BLaER1 treated with 17β-estradiol and CSF1 and Interleukin-3, amounts not matched to agents 10 nM and 100 nM (cell line): ENCODE measurements at regions not wholly inside any gene's neighbourhood (a gene's known extent, or its start where the extent isn't known, plus 50 kb on each side); places are given as distances from the start of the nearest gene placed in this dataset.
"Not testable (repeated sequence)": the region's sequence is repeated elsewhere in the genome, so short reads cannot be mapped to it uniquely, and the experiment has no call there.

Experiments
- H3K27ac ChIP-seq, 11 experiments: shearing (Covaris generic); formaldehyde crosslinking; 2 replicates each; pipeline ENCODE4 v1.8.1; 2022
- H3K27me3 ChIP-seq, 11 experiments: shearing (Covaris generic); formaldehyde crosslinking; 2 replicates each; pipeline ENCODE4 v1.8.1; 2022
- H3K36me3 ChIP-seq, 11 experiments: shearing (Covaris generic); formaldehyde crosslinking; 2 replicates each; pipeline ENCODE4 v1.8.1; 2022
- H3K4me1 ChIP-seq, 10 experiments: shearing (Covaris generic); formaldehyde crosslinking; 2 replicates each; pipeline ENCODE4 v1.8.1; 2022
- H3K4me2 ChIP-seq, 11 experiments: shearing (Covaris generic); formaldehyde crosslinking; 2 replicates each; pipeline ENCODE4 v1.8.1; 2022
- H3K4me3 ChIP-seq, 10 experiments: shearing (Covaris generic); formaldehyde crosslinking; 2 replicates each; pipeline ENCODE4 v1.8.1; 2022
- H3K9ac ChIP-seq, 11 experiments: shearing (Covaris generic); formaldehyde crosslinking; 2 replicates each; pipeline ENCODE4 v1.8.1; 2022
- H3K9me3 ChIP-seq, 11 experiments: shearing (Covaris generic); formaldehyde crosslinking; replicated peaks in 1 of 11; 2 replicates each; pipeline ENCODE4 v1.8.1; 2022
- H4K20me1 ChIP-seq, 11 experiments: shearing (Covaris generic); formaldehyde crosslinking; 2 replicates each; pipeline ENCODE4 v1.8.1; 2022
- Cebpa-rat ChIP-seq, 11 experiments: shearing (Covaris generic); IDR thresholded peaks; 2 replicates each; pipeline ENCODE4 v1.8.1; 2022

DNA sequence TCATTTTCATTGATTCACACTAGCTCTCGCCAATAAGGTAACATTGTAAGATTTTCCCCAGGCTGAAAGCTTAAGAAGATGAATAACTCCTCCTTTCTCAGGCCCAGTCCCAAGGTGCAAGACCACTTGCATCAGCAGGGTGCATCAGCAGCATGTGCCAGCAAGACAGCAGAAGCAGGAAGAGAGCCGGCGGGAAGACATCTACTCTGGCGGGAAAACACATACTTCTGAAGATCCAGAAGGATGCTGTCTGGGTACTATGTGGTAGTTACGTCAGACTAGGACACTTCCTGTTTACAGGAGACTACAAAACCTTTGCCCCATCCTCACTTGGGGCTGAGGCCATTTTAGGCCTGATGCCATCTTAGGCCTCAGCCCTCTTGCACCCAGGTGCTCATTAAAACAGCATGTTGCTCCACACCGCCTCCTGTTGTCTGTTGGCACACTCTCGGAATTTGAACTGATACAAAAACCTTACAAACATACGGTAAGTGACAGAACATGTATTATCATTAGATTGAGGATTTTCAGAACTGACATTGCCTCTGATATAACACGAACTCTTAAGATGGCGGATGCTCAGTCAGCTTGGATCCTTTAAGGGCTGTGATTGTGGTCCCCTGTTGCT lies 886.5 kb upstream of the EPHA5 start:
- H4K20me1 ChIP-seq: no peaks in the 10 kb centered on the region
- TF ChIP-seq Cebpa-rat (IDR thresholded peaks at IDR 0.05): no peak
- no peak overlapping the region for H3K4me3 ChIP-seq
- no peaks in the 10 kb centered on the region for H3K36me3 ChIP-seq
- no peaks in the 10 kb centered on the region for H3K4me1 ChIP-seq
- H3K27ac ChIP-seq: no peak overlapping the region
- H3K27me3 ChIP-seq: no peaks in the 10 kb centered on the region
- no peak overlapping the region for H3K4me2 ChIP-seq
- no peak overlapping the region for H3K9ac ChIP-seq
- peaks cover 0 to 7% (median 6%) of the 10 kb centered on the region in 11 experiments; a peak in 13 of 22 replicates for H3K9me3 ChIP-seq

DNA sequence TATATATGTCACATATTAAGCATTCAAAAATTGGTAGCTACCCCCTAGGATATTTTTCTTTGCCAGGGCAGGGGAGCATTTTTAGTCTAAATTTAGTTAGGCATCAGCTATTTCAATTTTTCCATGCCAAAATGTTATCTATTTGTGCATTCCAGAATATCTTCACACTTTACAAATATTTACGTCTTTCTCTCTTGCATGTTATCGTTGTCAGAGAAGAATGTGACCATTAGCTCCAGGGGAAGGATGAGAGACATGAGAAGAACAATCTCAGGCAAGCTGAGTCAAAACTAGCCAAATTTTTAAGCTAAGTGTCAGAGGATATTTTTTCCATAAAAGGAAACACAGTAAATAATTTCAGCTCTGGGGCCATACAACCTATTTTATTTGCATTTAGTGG lies 885.0 kb upstream of the EPHA5 start:
- TF ChIP-seq Cebpa-rat (IDR thresholded peaks at IDR 0.05): no peak
- Histone ChIP-seq H3K4me3 (no peak overlapping the region), H3K4me1 (no peaks in the 10 kb centered on the region), H3K9ac (no peak overlapping the region), H3K9me3 (no peaks in the 10 kb centered on the region), H3K27me3 (no peaks in the 10 kb centered on the region), H3K36me3 (no peaks in the 10 kb centered on the region), H3K4me2 (no peak overlapping the region), H4K20me1 (no peaks in the 10 kb centered on the region), H3K27ac (no peak overlapping the region)

GRCh38 chr4:66554826-66555225 lies 884.5 kb upstream of the EPHA5 start:
- Histone ChIP-seq H3K9me3 (no peaks in the 10 kb centered on the region), H3K27me3 (no peaks in the 10 kb centered on the region), H3K4me2 (no peak overlapping the region), H3K4me3 (no peak overlapping the region), H3K9ac (no peak overlapping the region), H3K27ac (no peak overlapping the region), H3K36me3 (no peaks in the 10 kb centered on the region), H3K4me1 (no peaks in the 10 kb centered on the region), H4K20me1 (no peaks in the 10 kb centered on the region)
- TF ChIP-seq Cebpa-rat (IDR thresholded peaks at IDR 0.05): no peak

- not testable (repeated sequence) for H4K20me1 ChIP-seq, H3K4me3 ChIP-seq, H3K27me3 ChIP-seq, H3K9me3 ChIP-seq, H3K4me1 ChIP-seq, H3K27ac ChIP-seq, H3K4me2 ChIP-seq, H3K36me3 ChIP-seq, H3K9ac ChIP-seq
Observed at GRCh38 chr4:66545301-66545700, 875.0 kb upstream of the EPHA5 start.

DNA sequence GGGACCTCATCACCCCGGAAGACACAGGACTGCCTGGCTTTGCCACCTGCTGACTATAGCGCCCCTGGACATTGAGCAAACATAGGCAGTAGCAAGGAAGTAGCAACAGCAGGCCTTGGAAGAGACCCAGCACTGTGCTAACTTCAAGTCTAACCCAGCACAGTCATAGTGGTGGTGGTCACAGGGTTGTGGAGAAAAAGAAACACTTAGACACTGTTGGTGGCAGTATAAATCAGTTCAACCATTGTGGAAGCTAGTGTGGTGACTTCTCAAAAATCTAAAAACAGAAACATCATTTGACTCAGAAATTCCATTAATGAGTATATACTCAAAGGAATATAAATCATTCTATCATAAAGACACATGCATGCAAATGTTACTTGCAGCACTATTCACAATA lies 874.0 kb upstream of the EPHA5 start:
- H3K9ac ChIP-seq: no peak overlapping the region
- no peak overlapping the region for H3K27ac ChIP-seq
- H3K4me2 ChIP-seq: no peak overlapping the region
- H3K4me3 ChIP-seq: no peak overlapping the region
- no peak for TF ChIP-seq Cebpa-rat (IDR thresholded peaks at IDR 0.05)
- H3K4me1 ChIP-seq: no peaks in the 10 kb centered on the region
- no peaks in the 10 kb centered on the region for H3K27me3 ChIP-seq
- no peaks in the 10 kb centered on the region for H4K20me1 ChIP-seq
- no peaks in the 10 kb centered on the region for H3K9me3 ChIP-seq
- no peaks in the 10 kb centered on the region for H3K36me3 ChIP-seq

DNA sequence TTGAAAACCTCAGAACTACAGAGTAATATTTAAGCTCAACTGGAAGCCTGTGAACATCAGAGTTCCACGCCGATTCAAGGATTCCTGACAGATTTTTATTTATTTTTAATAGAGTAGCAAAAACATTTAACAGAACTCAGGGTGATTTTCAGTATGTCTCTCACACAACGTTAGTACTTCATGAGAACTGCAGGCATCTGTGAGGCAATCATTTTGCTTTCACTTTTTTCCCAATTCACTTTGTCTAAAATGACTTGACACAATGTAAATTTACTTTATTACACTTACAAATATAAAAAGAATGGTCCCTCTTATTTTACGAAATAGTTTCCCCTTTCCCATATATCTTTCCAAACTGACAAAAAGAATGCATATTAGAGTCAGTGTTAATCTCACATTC lies 869.5 kb upstream of the EPHA5 start:
- H3K9ac ChIP-seq: no peak overlapping the region
- H3K4me2 ChIP-seq: no peak overlapping the region
- no peak for TF ChIP-seq Cebpa-rat (IDR thresholded peaks at IDR 0.05)
- H3K4me1 ChIP-seq: no peaks in the 10 kb centered on the region
- no peaks in the 10 kb centered on the region for H4K20me1 ChIP-seq
- no peaks in the 10 kb centered on the region for H3K9me3 ChIP-seq
- no peak overlapping the region for H3K4me3 ChIP-seq
- H3K27me3 ChIP-seq: no peaks in the 10 kb centered on the region
- H3K36me3 ChIP-seq: no peaks in the 10 kb centered on the region
- H3K27ac ChIP-seq: no peak overlapping the region

DNA sequence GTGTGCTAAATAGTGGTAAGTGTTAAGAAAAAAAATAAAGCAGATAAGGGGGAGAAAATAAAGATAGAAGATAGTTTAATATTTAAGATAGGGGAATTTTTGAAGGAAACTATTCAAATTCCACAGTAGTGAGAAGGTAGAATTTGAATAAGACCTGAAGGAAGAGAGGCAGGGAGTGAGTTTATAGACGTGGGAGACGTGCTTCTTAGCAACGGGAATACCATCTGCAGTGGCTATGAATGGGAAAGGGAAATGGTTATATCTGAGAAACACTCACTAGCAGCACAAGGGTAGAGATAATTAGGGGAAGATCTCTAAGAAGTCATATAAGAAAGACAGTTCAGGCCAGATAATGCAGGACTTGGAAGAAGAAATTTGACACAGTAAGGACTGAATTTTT lies 854.5 kb upstream of the EPHA5 start:
- no peaks in the 10 kb centered on the region for H4K20me1 ChIP-seq
- no peaks in the 10 kb centered on the region for H3K27me3 ChIP-seq
- TF ChIP-seq Cebpa-rat (IDR thresholded peaks at IDR 0.05): no peak
- H3K36me3 ChIP-seq: no peaks in the 10 kb centered on the region
- H3K4me2 ChIP-seq: no peak overlapping the region
- H3K9ac ChIP-seq: no peak overlapping the region
- no peak overlapping the region for H3K4me3 ChIP-seq
- H3K4me1 ChIP-seq: no peaks in the 10 kb centered on the region
- H3K27ac ChIP-seq: no peak overlapping the region
- no peaks in the 10 kb centered on the region for H3K9me3 ChIP-seq

DNA sequence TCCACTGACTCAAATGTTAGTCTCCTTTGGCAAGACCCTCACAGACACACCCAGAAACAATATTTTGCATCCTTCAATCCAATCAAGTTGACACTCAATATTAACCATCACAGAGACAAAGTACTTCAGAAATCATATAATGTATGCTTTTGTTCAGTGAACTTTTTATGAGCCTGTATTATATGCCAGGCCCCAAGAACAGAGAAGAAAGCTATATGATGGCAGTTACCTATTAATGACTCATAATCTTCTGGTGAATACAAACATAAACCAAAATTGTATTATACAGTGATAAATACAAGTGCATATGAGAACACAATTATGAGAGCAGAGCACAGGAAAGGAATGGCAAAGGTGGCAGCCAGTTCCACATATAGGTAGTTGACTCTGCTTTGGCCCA lies 852.0 kb upstream of the EPHA5 start:
- Histone ChIP-seq H3K9ac (no peak overlapping the region), H3K4me3 (no peak overlapping the region), H3K4me1 (no peaks in the 10 kb centered on the region), H3K4me2 (no peak overlapping the region), H3K9me3 (no peaks in the 10 kb centered on the region), H3K27me3 (no peaks in the 10 kb centered on the region), H3K36me3 (no peaks in the 10 kb centered on the region), H3K27ac (no peak overlapping the region), H4K20me1 (no peaks in the 10 kb centered on the region)
- TF ChIP-seq Cebpa-rat (IDR thresholded peaks at IDR 0.05): no peak

DNA sequence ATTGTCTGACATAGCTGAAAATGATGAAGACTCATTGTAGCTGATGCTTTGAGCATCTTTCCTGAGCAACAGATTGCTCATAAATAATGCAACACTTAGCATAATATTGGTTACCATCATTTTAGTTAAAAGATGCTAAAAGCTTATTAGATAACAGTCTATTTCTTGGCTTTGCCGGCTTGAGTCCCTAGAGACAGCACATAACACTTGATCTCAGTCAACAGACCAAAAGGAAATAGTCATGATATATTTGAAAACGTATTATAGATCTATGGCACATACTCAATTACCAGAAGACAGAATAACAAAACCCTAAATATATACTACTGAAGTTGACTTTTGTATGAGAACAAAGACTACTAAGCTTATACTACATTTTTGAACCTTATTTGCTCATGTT lies 846.7 kb upstream of the EPHA5 start:
- Histone ChIP-seq H3K4me1 (no peaks in the 10 kb centered on the region), H3K36me3 (no peaks in the 10 kb centered on the region), H4K20me1 (no peaks in the 10 kb centered on the region), H3K27me3 (no peaks in the 10 kb centered on the region), H3K4me3 (no peak overlapping the region), H3K27ac (no peak overlapping the region), H3K4me2 (no peak overlapping the region), H3K9me3 (peaks cover 2 to 5% (median 4%) of the 10 kb centered on the region in 11 experiments; a peak in 13 of 22 replicates), H3K9ac (no peak overlapping the region)
- no peak for TF ChIP-seq Cebpa-rat (IDR thresholded peaks at IDR 0.05)

DNA sequence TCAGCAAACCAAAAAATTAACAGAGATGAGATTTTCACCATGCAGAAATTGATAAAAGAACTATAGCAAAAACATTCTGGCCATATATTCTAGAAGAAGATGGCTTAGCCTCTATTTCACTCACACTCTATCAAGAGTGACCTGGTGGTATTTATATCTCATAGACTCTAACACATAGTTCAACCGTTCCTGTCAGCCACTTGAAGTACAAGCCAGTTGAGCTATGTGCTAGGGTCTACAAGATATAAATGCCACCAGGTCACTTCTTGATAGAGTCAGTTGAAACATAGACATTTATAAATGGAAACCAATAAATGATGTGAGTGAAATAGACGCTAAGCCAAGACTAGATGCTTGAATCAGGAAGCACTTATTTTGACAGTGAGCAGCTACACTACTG lies 836.7 kb upstream of the EPHA5 start:
- no peak overlapping the region for H3K9ac ChIP-seq
- no peaks in the 10 kb centered on the region for H4K20me1 ChIP-seq
- no peak overlapping the region for H3K27ac ChIP-seq
- no peaks in the 10 kb centered on the region for H3K36me3 ChIP-seq
- TF ChIP-seq Cebpa-rat (IDR thresholded peaks at IDR 0.05): no peak
- no peaks in the 10 kb centered on the region for H3K27me3 ChIP-seq
- no peaks in the 10 kb centered on the region for H3K4me1 ChIP-seq
- H3K4me2 ChIP-seq: no peak overlapping the region
- peaks cover 1 to 14% (median 3%) of the 10 kb centered on the region in 11 experiments; a peak in 14 of 22 replicates for H3K9me3 ChIP-seq
- no peak overlapping the region for H3K4me3 ChIP-seq
